ENCODE measurements at regions not wholly inside any gene's neighbourhood (a gene's known extent, or its start where the extent isn't known, plus 50 kb on each side); places are given as distances from the start of the nearest gene placed in this dataset.

- Mint-ChIP-seq H3K4me3 (ENCODE audit: unreplicated experiment) (no peak overlapping the region), H3K27me3 (ENCODE audit: unreplicated experiment) (no peaks in the 10 kb centered on the region), H3K36me3 (ENCODE audit: unreplicated experiment) (no peaks in the 10 kb centered on the region), H3K27ac (ENCODE audit: unreplicated experiment) (no peak overlapping the region), H3K4me1 (ENCODE audit: unreplicated experiment) (no peaks in the 10 kb centered on the region), H3K9me3 (ENCODE audit: unreplicated experiment) (peaks cover 6% of the 10 kb centered on the region)
- no peak for DNase-seq (ENCODE audit: extremely low spot score, unreplicated experiment)
- no peak for TF ChIP-seq CTCF (IDR thresholded peaks at IDR 0.05)
Observed at GRCh38 chr19:30070198-30070967, 128.3 kb downstream of the URI1 start.

GRCh38 chr19:30070968-30071632 is 129.1 kb downstream of the URI1 start:
- TF ChIP-seq CTCF (IDR thresholded peaks at IDR 0.05) = no peak
- H3K9me3 Mint-ChIP-seq (ENCODE audit: unreplicated experiment) = peaks cover 6% of the 10 kb centered on the region

GRCh38 chr19:30071871-30072270 is 129.8 kb downstream of the URI1 start:
- peaks cover 6% of the 10 kb centered on the region for H3K9me3 Mint-ChIP-seq (ENCODE audit: unreplicated experiment)
- no peak overlapping the region for H3K27ac Mint-ChIP-seq (ENCODE audit: unreplicated experiment)

More at GRCh38 chr19:30070968-30071632, 129.1 kb downstream of the URI1 start:
- no peaks in the 10 kb centered on the region for H3K27me3 Mint-ChIP-seq (ENCODE audit: unreplicated experiment)
- no peak overlapping the region for H3K27ac Mint-ChIP-seq (ENCODE audit: unreplicated experiment)
- H3K4me3 Mint-ChIP-seq (ENCODE audit: unreplicated experiment) = no peak overlapping the region
- no peaks in the 10 kb centered on the region for H3K36me3 Mint-ChIP-seq (ENCODE audit: unreplicated experiment)
- no peaks in the 10 kb centered on the region for H3K4me1 Mint-ChIP-seq (ENCODE audit: unreplicated experiment)
- DNase-seq (ENCODE audit: extremely low spot score, unreplicated experiment) = no peak

GRCh38 chr19:30073152-30074000 is 131.3 kb downstream of the URI1 start:
- Mint-ChIP-seq H3K27ac (ENCODE audit: unreplicated experiment) (no peak overlapping the region), H3K4me1 (ENCODE audit: unreplicated experiment) (no peaks in the 10 kb centered on the region), H3K4me3 (ENCODE audit: unreplicated experiment) (no peak overlapping the region), H3K36me3 (ENCODE audit: unreplicated experiment) (no peaks in the 10 kb centered on the region), H3K27me3 (ENCODE audit: unreplicated experiment) (no peaks in the 10 kb centered on the region), H3K9me3 (ENCODE audit: unreplicated experiment) (no peaks in the 10 kb centered on the region)
- TF ChIP-seq CTCF (IDR thresholded peaks at IDR 0.05) = no peak
- DNase-seq (ENCODE audit: extremely low spot score, unreplicated experiment) = no peak

More at GRCh38 chr19:30071871-30072270, 129.8 kb downstream of the URI1 start:
- Mint-ChIP-seq H3K27me3 (ENCODE audit: unreplicated experiment) (no peaks in the 10 kb centered on the region), H3K36me3 (ENCODE audit: unreplicated experiment) (no peaks in the 10 kb centered on the region), H3K4me3 (ENCODE audit: unreplicated experiment) (no peak overlapping the region), H3K4me1 (ENCODE audit: unreplicated experiment) (no peaks in the 10 kb centered on the region)
- DNase-seq (ENCODE audit: extremely low spot score, unreplicated experiment) = no peak
- TF ChIP-seq CTCF (IDR thresholded peaks at IDR 0.05) = no peak

Measured in osteocyte (in vitro differentiated cells).